ENCODE measurements at regions not wholly inside any gene's neighbourhood (a gene's known extent, or its start where the extent isn't known, plus 50 kb on each side); places are given as distances from the start of the nearest gene placed in this dataset.

- TF ChIP-seq CTCF (IDR thresholded peaks at IDR 0.05), result no peak
- DNase-seq (ENCODE audit: low spot score) (no peak), ATAC-seq (ENCODE audit: low FRiP score) (no peak)
These were observed 317.0 kb downstream of the GALR1 start for GRCh38 chr18:77566604-77567003.

GRCh38 chr18:77567205-77567604 lies 317.6 kb downstream of the GALR1 start:
- no peak for DNase-seq (ENCODE audit: low spot score)
- ATAC-seq (ENCODE audit: low FRiP score), result no peak
- TF ChIP-seq CTCF (IDR thresholded peaks at IDR 0.05), result no peak

GRCh38 chr18:77571743-77572142 lies 322.1 kb downstream of the GALR1 start:
- no peak for ATAC-seq (ENCODE audit: low FRiP score)
- no peak for TF ChIP-seq CTCF (IDR thresholded peaks at IDR 0.05)

GRCh38 chr18:77572537-77572936 lies 322.9 kb downstream of the GALR1 start:
- TF ChIP-seq CTCF (IDR thresholded peaks at IDR 0.05), result no peak
- ATAC-seq (ENCODE audit: low FRiP score) (no peak), DNase-seq (ENCODE audit: low spot score) (no peak)

More at GRCh38 chr18:77571743-77572142, 322.1 kb downstream of the GALR1 start:
- DNase-seq (ENCODE audit: low spot score), result no peak

GRCh38 chr18:77573571-77573970 lies 323.9 kb downstream of the GALR1 start:
- ATAC-seq (ENCODE audit: low FRiP score) (no peak), DNase-seq (ENCODE audit: low spot score) (no peak)
- TF ChIP-seq CTCF (IDR thresholded peaks at IDR 0.05), result no peak

- DNase-seq (ENCODE audit: low spot score), result no peak
- no peak for TF ChIP-seq CTCF (IDR thresholded peaks at IDR 0.05)
- ATAC-seq (ENCODE audit: low FRiP score), result peak; percentile 64
These were observed 341.4 kb downstream of the GALR1 start for GRCh38 chr18:77590943-77591515.

- ATAC-seq (ENCODE audit: low FRiP score) (peak; percentile 52), DNase-seq (ENCODE audit: low spot score) (no peak)
- no peak for TF ChIP-seq CTCF (IDR thresholded peaks at IDR 0.05)
These were observed 348.1 kb downstream of the GALR1 start for GRCh38 chr18:77597726-77598125.

Measured in omental fat pad (tissue), 3 donors.